CD4-positive, alpha-beta T cell (primary cell): ENCODE measurements at regions not wholly inside any gene's neighbourhood (a gene's known extent, or its start where the extent isn't known, plus 50 kb on each side); places are given as distances from the start of the nearest gene placed in this dataset.

Experiments used
- ATAC-seq: fragments of 200-7000 bp; cut with Tn5 transposase; one replicate; pipeline ENCODE4 v1.10.0; 2022; ENCODE audit warnings: mild to moderate bottlenecking; ENCODE audit not compliant: poor library complexity
- CTCF ChIA-PET: fragments of 350-600 bp; sonication (Branson Sonifier 250); formaldehyde crosslinking; loops from one replicate; lab custom pipeline; 2021; ENCODE audit warnings: antibody characterized with exemption, inconsistent platforms; lab: Charles Lee
- POLR2A ChIA-PET: fragments of 350-600 bp; sonication (Branson Sonifier 250); formaldehyde crosslinking; loops from one replicate; lab custom pipeline; 2021; ENCODE audit warnings: antibody characterized with exemption, inconsistent platforms; lab: Charles Lee
- DNase-seq, 14 experiments: peaks; one replicate each; pipeline ENCODE4 v3.0.0-alpha.2; 2013 to 2020; ENCODE audit warnings: mixed read lengths in 2 of 14
- H3K27ac ChIP-seq, 2 donors: one replicate each; pipeline versions ENCODE4 v1.5.1 to v1.7.0; 2013; ENCODE audit warnings: low read length in 2 of 2, low read depth in 1 of 2, mild to moderate bottlenecking in 1 of 2
- H3K27me3 ChIP-seq, 2 experiments: 1 replicate in 1 of 2; 2 replicates in 1 of 2; pipeline versions ENCODE4 v1.6.1 to v1.7.0; 2013; ENCODE audit warnings: low read length in 2 of 2, control low read depth in 1 of 2, mild to moderate bottlenecking in 1 of 2, moderate library complexity in 1 of 2; ENCODE audit not compliant: insufficient read depth in 2 of 2, control insufficient read depth in 1 of 2
- H3K36me3 ChIP-seq: one replicate; pipeline ENCODE4 v1.6.1; 2013; ENCODE audit warnings: low read length, control low read depth; ENCODE audit not compliant: insufficient read depth
- H3K4me1 ChIP-seq: one replicate; pipeline ENCODE4 v1.6.1; 2013; ENCODE audit warnings: low read length, control low read depth; ENCODE audit not compliant: insufficient read depth
- H3K4me3 ChIP-seq: one replicate; pipeline ENCODE4 v1.5.1; 2013; ENCODE audit warnings: mild to moderate bottlenecking, low read length, moderate library complexity
- H3K9me3 ChIP-seq, 2 experiments: 1 replicate in 1 of 2; 2 replicates in 1 of 2; pipeline versions ENCODE4 v1.6.1 to v1.7.0; 2013; ENCODE audit warnings: low read length in 2 of 2, mild to moderate bottlenecking in 2 of 2, control low read depth in 1 of 2, moderate library complexity in 1 of 2; ENCODE audit not compliant: control insufficient read depth in 1 of 2, insufficient read depth in 1 of 2
- H3K27ac Mint-ChIP-seq: one replicate; pipeline ENCODE4 v1.8.0; 2020; ENCODE audit warnings: mixed read lengths
- H3K27me3 Mint-ChIP-seq: one replicate; pipeline ENCODE4 v1.8.0; 2021; ENCODE audit warnings: mixed read lengths
- H3K36me3 Mint-ChIP-seq: one replicate; pipeline ENCODE4 v1.8.0; 2021; ENCODE audit warnings: low read depth, mixed read lengths
- H3K4me1 Mint-ChIP-seq: one replicate; pipeline ENCODE4 v1.8.0; 2021; ENCODE audit warnings: low read depth, mixed read lengths
- H3K4me3 Mint-ChIP-seq: one replicate; pipeline ENCODE4 v1.8.0; 2020; ENCODE audit warnings: mild to moderate bottlenecking, mixed read lengths
- H3K9me3 Mint-ChIP-seq: one replicate; pipeline ENCODE4 v1.8.0; 2020; ENCODE audit warnings: mixed read lengths
- CTCF ChIP-seq: fragments of 200-600 bp; IDR thresholded peaks from one replicate; pipeline ENCODE4 v1.8.0; 2022; ENCODE audit warnings: antibody characterized with exemption, mild to moderate bottlenecking
- intact Hi-C, 2 experiments: fragments of 100-400 bp; cut with DNase I in 1 of 2; cut with micrococcal nuclease in 1 of 2; formaldehyde crosslinking; loops; one replicate each; pipeline versions ENCODE4 v1.15.1 to v1.9.0; 2023 to 2025; cut with DNase I, micrococcal nuclease

- H3K4me1 ChIP-seq: no peaks in the 10 kb centered on the region
- Mint-ChIP-seq H3K36me3 (no peaks in the 10 kb centered on the region), H3K27ac (no peak overlapping the region), H3K9me3 (peaks cover 3% of the 10 kb centered on the region), H3K4me1 (no peaks in the 10 kb centered on the region), H3K27me3 (no peaks in the 10 kb centered on the region), H3K4me3 (no peak overlapping the region)
- no peaks in the 10 kb centered on the region for H3K27me3 ChIP-seq
- ChIA-PET CTCF (no interaction called here), POLR2A (no interaction called here)
- peaks cover 0 to 7% of the 10 kb centered on the region in 2 experiments for H3K9me3 ChIP-seq
- TF ChIP-seq CTCF: no peak
- DNase-seq (no peak), ATAC-seq (no peak)
- no peaks in the 10 kb centered on the region for H3K36me3 ChIP-seq
- no peak overlapping the region for H3K27ac ChIP-seq
- H3K4me3 ChIP-seq: no peak overlapping the region
- intact Hi-C loops: no loop called here
Observed at GRCh38 chr16:72679856-72680255, 368.1 kb downstream of the ZFHX3 start.

- H3K4me1 Mint-ChIP-seq: no peaks in the 10 kb centered on the region
Observed at GRCh38 chr16:72677662-72678447, 370.1 kb downstream of the ZFHX3 start.

GRCh38 chr16:72673118-72673517 is 374.8 kb downstream of the ZFHX3 start:
- no peak overlapping the region for H3K4me3 Mint-ChIP-seq
- intact Hi-C loops: no loop called here
- no peaks in the 10 kb centered on the region for H3K4me1 Mint-ChIP-seq
- Histone ChIP-seq H3K4me1 (no peaks in the 10 kb centered on the region), H3K4me3 (no peak overlapping the region), H3K27ac (no peak overlapping the region), H3K27me3 (no peaks in the 10 kb centered on the region), H3K9me3 (peaks cover 9 to 11% of the 10 kb centered on the region in 2 experiments), H3K36me3 (no peaks in the 10 kb centered on the region)
- ATAC-seq (no peak), DNase-seq (no peak)
- peaks cover 14% of the 10 kb centered on the region for H3K9me3 Mint-ChIP-seq
- H3K27me3 Mint-ChIP-seq: no peaks in the 10 kb centered on the region
- POLR2A ChIA-PET: no interaction called here
- CTCF ChIA-PET: no interaction called here
- H3K36me3 Mint-ChIP-seq: peaks cover 4% of the 10 kb centered on the region
- TF ChIP-seq CTCF: no peak
- no peak overlapping the region for H3K27ac Mint-ChIP-seq

More at GRCh38 chr16:72677662-72678447, 370.1 kb downstream of the ZFHX3 start:
- H3K27me3 ChIP-seq: no peaks in the 10 kb centered on the region
- Mint-ChIP-seq H3K36me3 (peaks cover 4% of the 10 kb centered on the region), H3K27ac (no peak overlapping the region), H3K9me3 (peaks cover 8% of the 10 kb centered on the region), H3K4me3 (no peak overlapping the region), H3K27me3 (no peaks in the 10 kb centered on the region)
- no peaks in the 10 kb centered on the region for H3K4me1 ChIP-seq
- no peak overlapping the region for H3K4me3 ChIP-seq
- peaks cover 5 to 11% of the 10 kb centered on the region in 2 experiments for H3K9me3 ChIP-seq
- CTCF ChIA-PET: interaction anchor here (0.6 kb wide), 1 partner anchor 10 kb away, joined by 3 read pairs; no protein-coding TSS in a partner anchor
- TF ChIP-seq CTCF: no peak
- ATAC-seq (no peak), DNase-seq (no peak)
- no peak overlapping the region for H3K27ac ChIP-seq
- no peaks in the 10 kb centered on the region for H3K36me3 ChIP-seq
- POLR2A ChIA-PET: no interaction called here
- intact Hi-C loops: no loop called here
